ENCODE measurements at regions not wholly inside any gene's neighbourhood (a gene's known extent, or its start where the extent isn't known, plus 50 kb on each side); places are given as distances from the start of the nearest gene placed in this dataset.
A peak's percentile ranks its signal among the peaks of the same experiment; 100 is the strongest.

GRCh38 chr2:33728106-33728505, 129.0 kb upstream of the FAM98A start:
- Histone ChIP-seq H3K27me3 (ENCODE audit: control insufficient read depth in 1 of 2, insufficient read depth in 2 of 2, low read length in 2 of 2) (no peaks in the 10 kb centered on the region), H3K9me3 (ENCODE audit: control insufficient read depth in 1 of 2, insufficient read depth in 1 of 2, low read length in 2 of 2) (peaks cover 0 to 22% of the 10 kb centered on the region in 2 experiments), H3K4me3 (ENCODE audit: low read length) (no peak overlapping the region), H3K4me1 (ENCODE audit: insufficient read depth, low read length) (no peaks in the 10 kb centered on the region), H3K27ac (ENCODE audit: low read depth in 1 of 2, low read length in 2 of 2) (no peak overlapping the region), H3K36me3 (ENCODE audit: insufficient read depth, low read length) (no peaks in the 10 kb centered on the region)
- POLR2A ChIA-PET = no interaction called here
- peak in 1 of 14 experiments; percentile 6 for DNase-seq
- H3K36me3 Mint-ChIP-seq (ENCODE audit: low read depth) = no peaks in the 10 kb centered on the region
- H3K27me3 Mint-ChIP-seq = peaks cover 4% of the 10 kb centered on the region
- intact Hi-C loops (cut with DNase I, micrococcal nuclease) = no loop called here
- CTCF ChIA-PET = no interaction called here
- H3K27ac Mint-ChIP-seq = no peak overlapping the region
- H3K9me3 Mint-ChIP-seq = no peaks in the 10 kb centered on the region
- ATAC-seq (ENCODE audit: poor library complexity) = no peak
- H3K4me3 Mint-ChIP-seq = no peak overlapping the region
- no peaks in the 10 kb centered on the region for H3K4me1 Mint-ChIP-seq (ENCODE audit: low read depth)
- no peak for TF ChIP-seq CTCF (IDR thresholded peaks at IDR 0.05)

- ATAC-seq (ENCODE audit: poor library complexity) (no peak), DNase-seq (peak in 1 of 14 experiments; percentile 6)
- H3K27ac Mint-ChIP-seq = no peak overlapping the region
- CTCF ChIA-PET = no interaction called here
- peaks cover 4% of the 10 kb centered on the region for H3K27me3 Mint-ChIP-seq
- no peaks in the 10 kb centered on the region for H3K4me1 Mint-ChIP-seq (ENCODE audit: low read depth)
- H3K9me3 Mint-ChIP-seq = no peaks in the 10 kb centered on the region
- no peak overlapping the region for H3K4me3 Mint-ChIP-seq
- no peak overlapping the region for H3K4me3 ChIP-seq (ENCODE audit: low read length)
- intact Hi-C loops (cut with DNase I, micrococcal nuclease) = no loop called here
- no peak for TF ChIP-seq CTCF (IDR thresholded peaks at IDR 0.05)
- H3K4me1 ChIP-seq (ENCODE audit: insufficient read depth, low read length) = no peaks in the 10 kb centered on the region
- peaks cover 0 to 22% of the 10 kb centered on the region in 2 experiments for H3K9me3 ChIP-seq (ENCODE audit: control insufficient read depth in 1 of 2, insufficient read depth in 1 of 2, low read length in 2 of 2)
- POLR2A ChIA-PET = no interaction called here
- H3K36me3 Mint-ChIP-seq (ENCODE audit: low read depth) = no peaks in the 10 kb centered on the region
- H3K27me3 ChIP-seq (ENCODE audit: control insufficient read depth in 1 of 2, insufficient read depth in 2 of 2, low read length in 2 of 2) = no peaks in the 10 kb centered on the region
- no peak overlapping the region for H3K27ac ChIP-seq (ENCODE audit: low read depth in 1 of 2, low read length in 2 of 2)
- no peaks in the 10 kb centered on the region for H3K36me3 ChIP-seq (ENCODE audit: insufficient read depth, low read length)
Measured at GRCh38 chr2:33727361-33728032, 128.4 kb upstream of the FAM98A start.

- H3K9me3 Mint-ChIP-seq = no peaks in the 10 kb centered on the region
- ChIA-PET CTCF (no interaction called here), POLR2A (no interaction called here)
- no peaks in the 10 kb centered on the region for H3K36me3 ChIP-seq (ENCODE audit: insufficient read depth, low read length)
- no peaks in the 10 kb centered on the region for H3K27me3 ChIP-seq (ENCODE audit: control insufficient read depth in 1 of 2, insufficient read depth in 2 of 2, low read length in 2 of 2)
- no peak for TF ChIP-seq CTCF (IDR thresholded peaks at IDR 0.05)
- H3K4me1 ChIP-seq (ENCODE audit: insufficient read depth, low read length) = no peaks in the 10 kb centered on the region
- no peak overlapping the region for H3K27ac Mint-ChIP-seq
- no peaks in the 10 kb centered on the region for H3K4me1 Mint-ChIP-seq (ENCODE audit: low read depth)
- intact Hi-C loops (cut with DNase I, micrococcal nuclease) = no loop called here
- H3K4me3 ChIP-seq (ENCODE audit: low read length) = no peak overlapping the region
- no peaks in the 10 kb centered on the region for H3K36me3 Mint-ChIP-seq (ENCODE audit: low read depth)
- H3K27me3 Mint-ChIP-seq = peaks cover 4% of the 10 kb centered on the region
- peaks cover 0 to 22% of the 10 kb centered on the region in 2 experiments for H3K9me3 ChIP-seq (ENCODE audit: control insufficient read depth in 1 of 2, insufficient read depth in 1 of 2, low read length in 2 of 2)
- ATAC-seq (ENCODE audit: poor library complexity) = no peak
- no peak for DNase-seq
- no peak overlapping the region for H3K4me3 Mint-ChIP-seq
- no peak overlapping the region for H3K27ac ChIP-seq (ENCODE audit: low read depth in 1 of 2, low read length in 2 of 2)
Measured at GRCh38 chr2:33726415-33726814, 127.3 kb upstream of the FAM98A start.

All from CD4-positive, alpha-beta T cell (primary cell).